ENCODE measurements at regions not wholly inside any gene's neighbourhood (a gene's known extent, or its start where the extent isn't known, plus 50 kb on each side); places are given as distances from the start of the nearest gene placed in this dataset.

DNA sequence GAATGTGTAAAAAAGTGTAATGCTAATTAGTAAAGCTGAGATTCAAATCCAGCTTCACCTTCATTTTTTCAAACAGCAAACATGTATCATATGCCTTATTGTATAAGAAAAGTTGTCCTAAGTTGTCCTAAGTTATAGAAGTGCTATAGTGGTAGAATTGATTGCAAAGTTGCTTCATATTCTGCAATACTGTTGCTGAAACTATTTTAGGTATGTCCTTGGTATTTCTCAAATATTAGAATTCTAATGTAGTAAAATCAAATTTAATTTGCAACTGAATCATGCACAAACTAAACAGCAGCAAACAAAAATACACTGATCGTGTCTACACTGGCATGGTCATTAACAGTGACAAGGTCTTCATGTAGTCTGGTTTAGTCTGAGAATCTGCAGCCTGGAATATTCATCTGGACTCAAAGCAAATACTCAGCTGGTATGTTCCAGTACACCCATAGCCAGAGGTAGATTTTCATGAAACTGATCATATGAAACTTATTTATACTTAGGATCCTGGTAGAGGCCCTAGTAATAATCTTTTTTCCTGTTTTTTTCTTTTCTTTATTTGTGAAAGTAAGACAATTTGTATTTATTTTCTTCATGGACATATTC, 555.6 kb upstream of the ZEB2 start:
- H3K4me3 Mint-ChIP-seq, result no peak overlapping the region
- H3K27ac Mint-ChIP-seq, result no peak overlapping the region
- H3K9me3 Mint-ChIP-seq, result no peaks in the 10 kb centered on the region
- no peak for DNase-seq
- H3K36me3 Mint-ChIP-seq (ENCODE audit: low read depth), result no peaks in the 10 kb centered on the region
- no peaks in the 10 kb centered on the region for H3K4me1 Mint-ChIP-seq
- CTCF ChIA-PET, result interaction anchor here (0.6 kb wide), 1 partner anchor 1623 kb away, joined by 3 read pairs; no protein-coding TSS in a partner anchor
- POLR2A ChIA-PET, result no interaction called here
- no peaks in the 10 kb centered on the region for H3K27me3 Mint-ChIP-seq

DNA sequence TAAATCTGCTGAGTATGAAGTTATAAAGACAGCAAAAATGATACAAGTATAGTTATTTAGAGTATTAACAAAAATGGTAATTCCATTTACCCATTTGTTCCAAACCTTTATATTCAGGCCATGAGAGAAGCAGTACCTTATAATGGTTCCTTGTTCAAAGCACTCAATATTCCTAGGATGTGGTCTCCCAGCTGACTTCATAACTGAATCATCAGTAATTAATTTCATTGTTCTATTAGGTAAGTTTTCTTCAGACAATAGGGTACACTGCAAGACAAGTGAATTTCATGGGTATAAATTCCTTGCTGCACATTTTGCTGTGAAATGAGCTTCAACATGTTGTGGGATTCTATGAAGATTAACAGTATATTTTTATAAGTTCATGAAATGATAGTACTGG, 550.8 kb upstream of the ZEB2 start:
- no peak for DNase-seq
- Mint-ChIP-seq H3K36me3 (ENCODE audit: low read depth) (no peaks in the 10 kb centered on the region), H3K9me3 (no peaks in the 10 kb centered on the region), H3K27me3 (no peaks in the 10 kb centered on the region), H3K27ac (no peak overlapping the region), H3K4me3 (no peak overlapping the region), H3K4me1 (no peaks in the 10 kb centered on the region)
- POLR2A ChIA-PET, result no interaction called here
- CTCF ChIA-PET, result no interaction called here

DNA sequence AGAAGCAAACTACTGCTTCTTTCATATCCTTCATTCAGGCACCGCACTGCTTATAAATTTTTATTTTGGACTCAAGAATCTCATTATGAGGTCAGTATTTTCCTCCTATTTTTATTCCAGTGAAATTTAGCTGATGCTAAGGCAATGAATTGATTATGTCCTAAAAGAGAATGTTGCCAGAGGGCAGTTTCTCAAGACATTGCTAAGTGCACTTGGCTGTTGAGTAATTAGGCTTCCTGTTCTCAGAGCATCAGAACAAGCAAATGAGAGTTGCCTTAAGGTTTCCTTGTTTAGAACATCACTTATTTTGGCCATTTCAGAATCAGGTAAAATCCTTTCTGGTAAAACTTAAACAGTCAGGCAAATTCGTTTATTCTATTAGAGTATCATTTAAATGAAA, 548.6 kb upstream of the ZEB2 start:
- no peaks in the 10 kb centered on the region for H3K36me3 Mint-ChIP-seq (ENCODE audit: low read depth)
- no peak overlapping the region for H3K4me3 Mint-ChIP-seq
- no peak overlapping the region for H3K27ac Mint-ChIP-seq
- ChIA-PET POLR2A (no interaction called here), CTCF (no interaction called here)
- no peaks in the 10 kb centered on the region for H3K4me1 Mint-ChIP-seq
- no peaks in the 10 kb centered on the region for H3K27me3 Mint-ChIP-seq
- no peak for DNase-seq
- no peaks in the 10 kb centered on the region for H3K9me3 Mint-ChIP-seq

DNA sequence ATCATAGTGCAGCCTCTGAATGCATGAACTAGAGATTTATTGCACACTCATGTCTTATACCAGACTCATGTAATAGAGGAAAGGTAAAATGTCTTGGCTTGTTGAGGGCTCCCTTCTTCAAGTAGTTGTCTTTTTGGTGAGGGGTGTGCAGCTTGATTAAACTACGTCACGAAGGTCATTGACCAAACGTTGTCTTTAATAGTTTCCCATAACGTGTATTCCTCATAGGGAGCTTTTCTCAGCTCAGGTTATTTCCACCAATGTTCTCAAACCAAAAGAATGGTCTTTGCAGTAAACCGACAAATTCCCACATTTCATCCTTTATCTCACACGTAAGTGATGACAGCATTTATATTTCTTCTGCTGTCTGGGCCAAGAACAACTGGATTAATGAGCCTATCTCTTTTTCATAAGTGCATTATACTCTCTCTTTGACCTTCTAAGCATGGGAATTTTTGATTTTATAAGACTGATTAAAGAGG, 547.7 kb upstream of the ZEB2 start:
- Mint-ChIP-seq H3K27me3 (no peaks in the 10 kb centered on the region), H3K36me3 (ENCODE audit: low read depth) (no peaks in the 10 kb centered on the region), H3K4me1 (no peaks in the 10 kb centered on the region), H3K27ac (no peak overlapping the region), H3K9me3 (no peaks in the 10 kb centered on the region), H3K4me3 (no peak overlapping the region)
- DNase-seq, result no peak
- ChIA-PET CTCF (no interaction called here), POLR2A (no interaction called here)

DNA sequence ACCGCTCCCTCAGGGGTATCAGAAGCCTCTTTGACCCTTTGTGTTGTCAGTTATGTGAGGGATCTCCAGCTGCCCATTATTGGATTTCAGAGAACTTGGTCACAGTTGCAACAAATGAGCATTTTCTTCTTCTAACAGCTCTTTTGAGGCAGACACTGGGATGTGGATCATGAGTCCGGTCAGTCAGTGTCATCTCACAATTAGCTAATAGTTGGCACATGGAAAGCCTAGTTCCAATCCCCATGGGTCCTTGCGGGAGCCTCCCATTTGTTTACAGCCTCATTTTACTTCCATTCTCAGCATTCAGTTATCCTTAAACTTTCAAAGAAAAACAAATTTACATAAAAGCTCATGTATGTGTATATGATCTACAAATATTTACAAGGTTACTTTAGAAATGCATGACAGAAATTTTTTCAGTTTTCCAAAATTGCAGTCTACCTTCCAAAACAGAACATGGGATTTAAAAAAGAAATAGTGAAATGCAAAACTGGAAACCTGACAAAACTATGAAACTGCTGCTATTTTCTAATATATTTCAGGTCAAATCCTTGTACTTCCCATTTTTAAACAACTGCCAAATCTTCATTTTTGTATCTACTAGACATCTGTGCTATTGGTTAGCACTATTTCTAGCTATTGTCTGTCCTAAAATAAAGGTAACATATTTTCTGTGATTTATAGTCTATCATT, 547.1 kb upstream of the ZEB2 start:
- ChIA-PET CTCF (no interaction called here), POLR2A (no interaction called here)
- no peak overlapping the region for H3K4me3 Mint-ChIP-seq
- H3K36me3 Mint-ChIP-seq (ENCODE audit: low read depth), result no peaks in the 10 kb centered on the region
- DNase-seq, result no peak
- no peaks in the 10 kb centered on the region for H3K27me3 Mint-ChIP-seq
- no peaks in the 10 kb centered on the region for H3K9me3 Mint-ChIP-seq
- H3K4me1 Mint-ChIP-seq, result no peaks in the 10 kb centered on the region
- H3K27ac Mint-ChIP-seq, result no peak overlapping the region

DNA sequence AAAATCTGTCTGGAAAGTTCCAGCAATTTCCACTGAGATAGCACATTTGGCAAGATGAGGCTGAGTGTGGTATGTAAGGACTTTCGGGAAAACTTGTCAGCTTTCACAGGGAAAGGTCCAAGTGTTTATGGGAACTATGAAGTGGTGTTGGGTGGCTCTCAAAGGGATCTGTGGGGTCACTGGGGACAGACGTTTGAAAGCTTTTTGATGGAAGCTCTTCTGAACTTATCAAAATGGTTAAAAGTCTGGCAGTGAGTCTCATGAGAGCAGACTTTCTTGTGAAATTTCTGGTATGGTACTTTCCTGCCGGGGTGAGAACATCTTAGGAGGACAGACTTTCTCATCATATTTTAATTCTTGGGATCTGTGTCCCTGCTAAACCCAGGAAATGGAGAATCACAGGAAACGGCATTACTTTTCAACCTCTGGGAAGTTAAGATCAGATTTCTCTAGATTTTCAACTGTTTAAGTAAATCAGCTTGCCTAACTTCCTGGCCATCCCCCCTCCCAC, 546.3 kb upstream of the ZEB2 start:
- no peaks in the 10 kb centered on the region for H3K36me3 Mint-ChIP-seq (ENCODE audit: low read depth)
- no peak overlapping the region for H3K4me3 Mint-ChIP-seq
- CTCF ChIA-PET, result no interaction called here
- DNase-seq, result no peak
- POLR2A ChIA-PET, result no interaction called here
- H3K4me1 Mint-ChIP-seq, result no peaks in the 10 kb centered on the region
- H3K27ac Mint-ChIP-seq, result no peak overlapping the region
- H3K9me3 Mint-ChIP-seq, result no peaks in the 10 kb centered on the region
- no peaks in the 10 kb centered on the region for H3K27me3 Mint-ChIP-seq

DNA sequence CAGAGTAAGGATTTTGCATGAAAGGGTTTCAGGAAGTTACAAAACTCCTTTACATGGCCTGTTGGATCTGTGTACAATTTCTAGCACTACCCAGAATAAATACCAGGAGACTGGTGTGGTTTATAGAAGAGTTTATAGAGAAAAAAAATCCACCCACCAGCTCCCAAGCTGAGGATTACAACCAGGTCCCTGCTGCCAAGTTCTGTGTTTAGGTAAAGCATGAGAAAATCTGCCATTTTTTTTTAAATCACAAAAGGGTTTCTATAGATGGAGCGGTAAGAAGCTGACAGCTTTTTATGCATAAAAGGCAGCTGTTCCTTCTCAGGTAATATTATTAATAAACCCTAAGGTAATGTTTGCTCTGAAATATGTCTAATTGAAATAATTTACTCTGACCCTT, 545.4 kb upstream of the ZEB2 start:
- no peak for DNase-seq
- H3K36me3 Mint-ChIP-seq (ENCODE audit: low read depth), result no peaks in the 10 kb centered on the region
- no peak overlapping the region for H3K4me3 Mint-ChIP-seq
- H3K27ac Mint-ChIP-seq, result no peak overlapping the region
- H3K4me1 Mint-ChIP-seq, result no peaks in the 10 kb centered on the region
- no peaks in the 10 kb centered on the region for H3K27me3 Mint-ChIP-seq
- ChIA-PET CTCF (no interaction called here), POLR2A (no interaction called here)
- H3K9me3 Mint-ChIP-seq, result no peaks in the 10 kb centered on the region

DNA sequence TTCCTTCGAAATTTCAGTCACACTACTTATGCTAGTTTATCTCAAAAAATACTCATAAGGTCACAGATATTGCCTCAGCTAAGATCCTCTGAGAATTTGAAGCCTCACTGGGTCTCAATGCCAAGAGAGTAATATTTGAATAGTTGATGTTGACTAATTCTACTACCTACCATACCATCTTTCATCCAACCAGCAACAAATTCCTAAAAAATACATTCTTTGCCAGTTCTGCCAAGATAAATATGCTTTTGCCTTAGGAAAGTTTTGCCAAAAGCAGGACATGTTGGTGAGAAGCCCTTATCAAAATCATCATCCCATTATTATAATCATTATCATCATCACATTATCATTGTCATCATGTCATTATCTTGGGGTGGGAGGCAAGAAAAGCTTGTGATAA, 544.6 kb upstream of the ZEB2 start:
- ChIA-PET POLR2A (no interaction called here), CTCF (no interaction called here)
- Mint-ChIP-seq H3K4me1 (no peaks in the 10 kb centered on the region), H3K27ac (no peak overlapping the region), H3K4me3 (no peak overlapping the region), H3K36me3 (ENCODE audit: low read depth) (no peaks in the 10 kb centered on the region), H3K9me3 (no peaks in the 10 kb centered on the region), H3K27me3 (no peaks in the 10 kb centered on the region)
- DNase-seq, result no peak

DNA sequence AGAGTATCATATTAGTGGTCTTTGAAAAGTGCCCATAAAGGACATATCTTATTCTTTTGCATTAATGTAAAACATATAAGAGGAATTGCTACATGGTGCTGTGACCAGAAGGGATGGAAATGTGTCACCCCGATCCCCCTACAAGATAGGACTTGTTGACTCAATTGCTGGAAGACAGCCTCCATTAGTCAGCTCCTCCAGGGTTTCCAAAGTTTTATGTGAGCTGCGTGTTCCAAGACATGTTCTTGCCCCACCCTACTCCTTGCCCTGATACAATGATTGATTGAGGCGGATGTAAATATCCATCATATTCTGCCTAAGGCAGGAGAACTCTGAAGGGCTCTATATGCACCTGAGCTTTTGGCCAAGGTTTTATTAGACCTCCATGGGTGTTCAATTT, 541.0 kb upstream of the ZEB2 start:
- ChIA-PET CTCF (no interaction called here), POLR2A (no interaction called here)
- Mint-ChIP-seq H3K9me3 (no peaks in the 10 kb centered on the region), H3K4me1 (no peaks in the 10 kb centered on the region), H3K36me3 (ENCODE audit: low read depth) (no peaks in the 10 kb centered on the region), H3K4me3 (no peak overlapping the region), H3K27ac (no peak overlapping the region), H3K27me3 (no peaks in the 10 kb centered on the region)
- no peak for DNase-seq

DNA sequence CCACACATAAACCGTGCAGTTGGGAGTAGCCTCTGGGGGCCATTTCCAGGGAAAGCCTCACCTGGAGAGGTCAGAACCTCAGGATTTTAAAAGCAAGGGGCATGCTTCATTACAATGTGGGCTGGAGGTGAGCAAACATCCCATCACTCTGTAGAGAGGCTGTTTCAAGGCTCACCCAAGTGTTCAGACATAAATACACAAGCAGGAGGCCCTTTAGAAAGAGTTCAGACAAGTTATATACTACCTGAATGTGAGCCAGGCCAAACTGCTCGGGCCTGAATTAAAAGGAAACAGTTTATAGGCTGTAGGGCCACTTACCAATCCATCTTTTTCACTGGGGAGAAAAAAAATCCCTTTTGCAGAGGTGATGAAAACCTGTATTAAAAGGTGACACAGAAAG, 540.0 kb upstream of the ZEB2 start:
- no peaks in the 10 kb centered on the region for H3K27me3 Mint-ChIP-seq
- H3K9me3 Mint-ChIP-seq, result no peaks in the 10 kb centered on the region
- H3K27ac Mint-ChIP-seq, result no peak overlapping the region
- ChIA-PET CTCF (no interaction called here), POLR2A (no interaction called here)
- no peaks in the 10 kb centered on the region for H3K36me3 Mint-ChIP-seq (ENCODE audit: low read depth)
- H3K4me1 Mint-ChIP-seq, result no peaks in the 10 kb centered on the region
- H3K4me3 Mint-ChIP-seq, result no peak overlapping the region
- no peak for DNase-seq

DNA sequence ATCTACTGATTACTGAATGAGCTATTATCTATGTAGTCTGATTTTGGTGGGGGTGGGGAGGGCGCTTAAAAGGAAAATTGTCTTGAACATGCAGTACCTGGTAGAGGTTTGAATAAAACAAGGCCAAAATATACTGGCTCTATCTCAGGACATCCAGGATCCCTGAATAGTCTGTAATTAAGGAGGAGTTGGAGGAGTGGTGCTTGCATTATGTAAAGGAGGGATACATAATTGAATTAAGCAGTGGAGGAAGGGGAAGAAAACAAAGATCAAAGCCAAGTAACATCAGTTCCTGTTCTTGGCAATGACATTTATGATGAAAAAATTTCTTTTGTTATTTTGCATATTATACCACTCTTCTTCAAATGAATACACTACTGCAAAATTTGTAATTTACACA, 539.4 kb upstream of the ZEB2 start:
- Mint-ChIP-seq H3K4me1 (no peaks in the 10 kb centered on the region), H3K27me3 (no peaks in the 10 kb centered on the region), H3K4me3 (no peak overlapping the region), H3K9me3 (no peaks in the 10 kb centered on the region), H3K36me3 (ENCODE audit: low read depth) (no peaks in the 10 kb centered on the region), H3K27ac (no peak overlapping the region)
- ChIA-PET CTCF (no interaction called here), POLR2A (no interaction called here)
- no peak for DNase-seq

DNA sequence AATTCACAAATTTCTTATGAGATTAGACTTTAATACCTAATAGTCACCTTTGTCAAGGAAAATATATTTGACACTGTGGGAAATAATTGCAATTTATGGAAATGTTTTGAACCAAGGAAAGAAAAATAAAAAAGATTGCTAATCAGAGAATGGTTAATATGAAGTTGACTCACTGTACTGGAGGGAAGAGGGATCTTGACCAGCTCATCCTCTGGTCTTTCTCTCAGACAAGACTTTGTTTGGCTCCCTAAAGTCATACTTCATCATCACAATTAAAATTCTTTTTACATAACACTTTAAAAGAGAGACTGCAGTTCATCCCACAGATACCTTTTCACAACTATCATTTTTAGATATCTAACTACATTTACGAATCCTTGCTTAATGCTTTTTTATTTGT, 538.5 kb upstream of the ZEB2 start:
- H3K36me3 Mint-ChIP-seq (ENCODE audit: low read depth), result no peaks in the 10 kb centered on the region
- H3K27me3 Mint-ChIP-seq, result no peaks in the 10 kb centered on the region
- H3K9me3 Mint-ChIP-seq, result no peaks in the 10 kb centered on the region
- no peak for DNase-seq
- POLR2A ChIA-PET, result no interaction called here
- CTCF ChIA-PET, result no interaction called here
- H3K4me1 Mint-ChIP-seq, result no peaks in the 10 kb centered on the region
- H3K4me3 Mint-ChIP-seq, result no peak overlapping the region
- no peak overlapping the region for H3K27ac Mint-ChIP-seq

DNA sequence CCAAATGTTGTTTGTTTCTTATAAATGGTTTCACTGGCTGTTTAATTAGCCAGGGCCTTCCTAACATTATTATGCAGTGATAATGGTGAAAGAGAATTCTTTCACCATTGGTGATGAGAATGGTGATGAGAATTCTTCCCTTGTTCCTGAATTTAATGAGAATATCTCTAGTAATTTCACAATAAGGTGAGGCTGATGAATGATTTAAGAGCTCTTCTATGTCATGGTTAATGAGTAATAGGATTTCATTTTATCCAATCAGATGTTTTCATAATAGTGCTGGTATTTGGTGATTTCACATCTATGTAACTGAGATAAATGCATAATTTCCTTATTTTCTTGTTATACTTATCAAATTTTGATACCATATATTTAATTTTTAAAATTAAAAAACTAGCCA, 535.7 kb upstream of the ZEB2 start:
- CTCF ChIA-PET, result no interaction called here
- no peaks in the 10 kb centered on the region for H3K9me3 Mint-ChIP-seq

DNA sequence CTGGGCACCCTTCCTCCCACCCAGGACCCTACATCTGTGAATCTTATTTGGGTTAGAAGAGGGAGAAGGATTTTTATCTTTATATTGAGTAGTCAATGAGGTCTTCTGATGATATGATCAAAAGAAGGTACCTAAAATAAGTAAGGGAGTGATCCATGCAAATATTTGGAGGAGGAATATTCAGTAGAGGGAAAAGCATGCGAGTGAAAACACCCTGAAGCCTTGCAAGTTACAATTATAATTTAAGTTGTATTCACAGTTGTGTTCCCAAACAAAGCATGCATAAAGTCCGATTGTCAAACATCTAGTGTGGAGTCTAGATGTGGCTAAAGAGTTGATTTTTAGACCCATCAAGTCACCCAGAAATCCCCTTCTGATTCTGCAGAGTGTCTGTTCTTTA, 530.2 kb upstream of the ZEB2 start:
- CTCF ChIA-PET, result no interaction called here
- Mint-ChIP-seq H3K9me3 (no peaks in the 10 kb centered on the region), H3K4me1 (no peaks in the 10 kb centered on the region), H3K27ac (no peak overlapping the region), H3K4me3 (no peak overlapping the region), H3K27me3 (no peaks in the 10 kb centered on the region), H3K36me3 (ENCODE audit: low read depth) (no peaks in the 10 kb centered on the region)
- POLR2A ChIA-PET, result no interaction called here
- DNase-seq, result no peak

More for the DNA sequence above, 535.7 kb upstream of the ZEB2 start:
- DNase-seq, result no peak
- no peaks in the 10 kb centered on the region for H3K4me1 Mint-ChIP-seq
- no peaks in the 10 kb centered on the region for H3K36me3 Mint-ChIP-seq (ENCODE audit: low read depth)
- POLR2A ChIA-PET, result no interaction called here
- H3K27me3 Mint-ChIP-seq, result no peaks in the 10 kb centered on the region
- no peak overlapping the region for H3K27ac Mint-ChIP-seq
- H3K4me3 Mint-ChIP-seq, result no peak overlapping the region
